Medulla oblongata (tissue), 1 donor: ENCODE measurements at regions not wholly inside any gene's neighbourhood (a gene's known extent, or its start where the extent isn't known, plus 50 kb on each side); places are given as distances from the start of the nearest gene placed in this dataset.

Experiments used
- DNase-seq: peaks from one replicate; pipeline ENCODE4 v3.0.0-alpha.2; 2015; ENCODE audit errors: extremely low spot score

DNA sequence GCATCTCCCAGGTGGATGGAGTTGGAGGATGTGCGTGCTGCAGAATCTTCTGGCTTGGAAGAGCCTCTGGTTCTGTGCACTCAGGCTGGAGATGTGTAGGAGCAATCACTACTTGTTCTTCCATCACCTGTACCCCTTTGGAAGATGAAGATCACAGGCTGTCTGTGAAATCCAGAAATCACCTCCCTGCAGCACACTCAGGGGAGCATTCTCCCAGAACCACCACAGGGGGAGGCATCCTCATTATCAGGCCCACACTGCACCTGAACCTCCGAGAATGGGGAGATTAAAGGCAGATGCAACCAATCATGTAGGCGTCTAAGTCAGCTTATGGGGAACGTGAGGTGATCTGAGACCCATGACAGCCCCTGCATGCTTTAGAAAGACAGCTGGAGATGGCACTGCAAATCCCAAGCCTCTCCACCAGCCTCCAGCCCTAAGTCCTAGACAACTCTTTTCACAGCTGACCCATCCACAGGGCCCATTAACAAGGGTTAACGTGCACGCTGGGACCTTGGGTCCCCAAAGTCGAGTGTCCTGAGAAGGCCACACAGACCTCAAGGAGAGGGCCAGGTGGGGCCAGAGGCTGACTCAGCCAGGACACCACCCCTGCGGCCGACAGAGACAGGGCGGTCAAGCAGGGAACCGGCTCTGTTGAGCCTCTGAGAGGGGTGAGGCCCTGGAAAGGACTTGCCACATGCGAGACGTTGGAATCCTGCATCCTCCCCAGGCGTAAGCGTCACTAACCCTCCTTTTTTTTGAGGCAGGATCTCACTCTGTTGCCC, 314.9 kb downstream of the EIPR1 start:
- no peak for DNase-seq

DNA sequence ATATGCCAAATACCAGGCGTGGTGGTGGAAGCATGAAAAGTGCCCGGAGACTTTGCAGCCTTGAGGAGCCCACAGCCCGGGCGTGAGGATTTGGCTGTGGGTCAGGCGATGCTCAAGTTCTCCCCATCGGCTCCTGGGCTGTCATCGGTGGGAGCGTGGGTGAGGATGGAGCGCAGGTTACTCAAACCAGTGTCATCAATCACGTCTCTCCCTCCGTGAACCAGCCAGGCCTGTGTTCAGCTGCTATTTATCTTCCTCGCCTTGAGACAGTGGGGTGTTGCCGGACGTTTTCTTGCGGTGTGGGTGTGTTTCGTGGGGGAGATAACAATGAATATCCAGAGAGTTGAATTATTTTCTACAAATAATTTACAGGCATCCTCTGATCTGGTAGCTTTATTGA, 317.6 kb downstream of the EIPR1 start:
- DNase-seq = no peak

- no peak for DNase-seq
Observed at GRCh38 chr2:3059141-3059925, 318.3 kb downstream of the EIPR1 start.

GRCh38 chr2:3054066-3054465, 323.6 kb downstream of the EIPR1 start:
- DNase-seq = no peak

- no peak for DNase-seq
Observed at GRCh38 chr2:3051266-3051665, 326.4 kb downstream of the EIPR1 start.

DNA sequence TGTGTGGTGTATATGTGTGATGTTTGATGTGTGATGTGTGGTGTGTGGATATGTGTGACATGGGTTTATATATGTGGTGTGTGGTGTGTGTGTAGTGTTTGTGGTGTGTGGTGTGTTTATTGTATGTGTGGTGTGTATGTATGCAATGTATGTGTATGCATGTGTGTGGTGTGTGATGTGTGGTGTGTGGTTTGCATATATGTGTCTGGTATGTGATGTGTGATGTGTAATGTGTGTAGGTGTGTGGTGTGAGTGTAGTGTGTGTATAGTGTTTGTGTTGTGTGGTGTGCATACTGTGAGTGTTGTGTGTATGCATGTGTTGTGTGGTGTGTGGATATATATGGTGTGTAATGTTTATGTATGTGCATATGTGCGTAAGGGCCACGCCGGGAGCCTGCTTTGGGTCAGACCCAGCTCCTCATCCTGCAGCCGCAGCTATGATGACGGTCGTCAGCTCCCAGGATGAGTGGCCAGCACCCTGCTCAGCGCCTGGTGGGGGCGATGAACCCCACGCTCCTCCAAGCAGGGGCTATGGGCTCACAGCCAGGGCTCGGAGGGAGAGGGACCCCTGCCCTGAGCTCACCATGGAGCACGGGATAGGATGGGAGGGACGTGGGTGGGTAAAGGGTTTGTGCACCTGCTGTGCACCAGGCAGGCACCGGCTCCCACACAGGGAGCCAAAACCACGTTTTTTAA, 331.3 kb downstream of the EIPR1 start:
- no peak for DNase-seq

DNA sequence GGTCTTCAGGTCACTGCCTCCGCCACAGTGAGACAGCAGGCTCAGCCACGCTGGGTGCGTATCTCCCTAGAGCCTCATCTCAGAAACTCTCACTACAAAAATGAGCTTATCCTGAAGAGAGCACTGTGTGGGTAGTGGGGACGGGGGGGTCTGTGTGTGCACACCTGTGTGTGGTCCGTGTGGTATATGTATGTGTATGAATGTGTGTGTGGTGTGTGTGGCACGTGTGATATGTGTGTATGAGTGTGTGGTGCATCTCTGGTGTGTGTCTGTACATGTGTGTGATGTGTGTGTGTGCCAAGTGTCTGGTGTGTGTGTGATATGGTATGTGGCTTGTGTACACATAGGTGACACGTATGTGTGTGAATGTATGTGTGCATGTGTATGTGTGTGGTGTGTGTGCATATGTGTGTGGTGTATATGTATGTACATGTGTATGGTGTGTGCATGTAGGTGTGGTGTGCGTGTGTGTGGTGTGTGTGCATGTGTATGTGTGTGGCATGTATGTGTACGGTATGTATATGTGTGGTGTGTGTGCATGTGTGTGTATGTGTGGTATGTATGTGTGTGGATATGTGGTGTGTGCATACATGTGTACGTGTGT, 332.2 kb downstream of the EIPR1 start:
- no peak for DNase-seq

DNA sequence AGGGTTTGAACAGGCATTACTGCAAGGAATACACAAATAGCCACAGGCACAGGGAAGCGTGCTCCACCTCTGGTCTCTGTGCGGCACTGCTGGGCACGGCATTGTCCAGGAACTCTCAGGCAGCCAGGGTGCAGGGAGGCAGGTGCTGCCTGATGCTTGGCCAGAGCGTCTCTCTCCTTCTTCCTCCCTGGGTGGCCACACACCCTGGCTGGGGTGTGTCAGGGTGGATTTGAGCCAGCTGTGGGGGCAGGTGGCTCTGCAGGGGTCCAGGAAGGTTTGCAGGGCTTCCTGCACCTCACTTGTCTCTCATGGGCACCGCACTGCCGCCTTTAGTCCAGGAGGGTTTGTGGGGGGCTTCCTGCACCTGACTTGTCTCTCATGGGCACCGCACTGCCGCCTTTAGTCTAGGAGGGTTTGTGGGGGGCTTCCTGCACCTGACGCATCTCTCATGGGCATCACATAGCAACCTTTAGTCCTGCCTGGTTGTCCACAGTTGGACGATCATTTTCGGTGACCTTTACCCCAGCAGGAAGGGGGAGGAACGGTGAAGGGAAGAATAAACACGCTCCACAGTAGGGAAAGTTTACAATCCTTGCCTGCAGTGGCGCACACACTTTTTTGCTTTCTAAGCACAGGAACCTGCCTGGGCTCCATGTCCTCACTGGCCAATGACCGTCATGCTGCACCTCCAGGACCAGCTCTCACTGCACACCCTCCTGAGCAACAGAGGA, 332.9 kb downstream of the EIPR1 start:
- no peak for DNase-seq

DNA sequence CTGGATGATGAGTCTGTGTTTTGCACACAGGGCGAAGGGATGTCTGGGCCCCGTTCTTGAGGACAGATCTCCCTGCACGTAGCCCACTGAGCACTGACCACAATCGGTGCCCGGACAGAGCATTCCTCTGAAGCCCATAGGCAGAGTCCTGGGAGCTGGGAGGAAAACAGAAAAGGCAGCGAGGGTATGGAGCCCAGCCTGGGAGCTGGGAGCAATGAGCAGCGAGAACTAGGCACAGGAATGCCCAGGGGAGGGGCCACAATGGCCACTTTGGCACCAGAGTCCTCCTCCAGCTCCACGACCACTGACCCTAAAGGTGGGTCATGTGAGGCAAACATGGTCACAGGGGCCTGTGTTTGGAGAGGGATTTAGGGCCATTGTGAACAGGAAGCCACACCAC, 333.9 kb downstream of the EIPR1 start:
- no peak for DNase-seq

DNA sequence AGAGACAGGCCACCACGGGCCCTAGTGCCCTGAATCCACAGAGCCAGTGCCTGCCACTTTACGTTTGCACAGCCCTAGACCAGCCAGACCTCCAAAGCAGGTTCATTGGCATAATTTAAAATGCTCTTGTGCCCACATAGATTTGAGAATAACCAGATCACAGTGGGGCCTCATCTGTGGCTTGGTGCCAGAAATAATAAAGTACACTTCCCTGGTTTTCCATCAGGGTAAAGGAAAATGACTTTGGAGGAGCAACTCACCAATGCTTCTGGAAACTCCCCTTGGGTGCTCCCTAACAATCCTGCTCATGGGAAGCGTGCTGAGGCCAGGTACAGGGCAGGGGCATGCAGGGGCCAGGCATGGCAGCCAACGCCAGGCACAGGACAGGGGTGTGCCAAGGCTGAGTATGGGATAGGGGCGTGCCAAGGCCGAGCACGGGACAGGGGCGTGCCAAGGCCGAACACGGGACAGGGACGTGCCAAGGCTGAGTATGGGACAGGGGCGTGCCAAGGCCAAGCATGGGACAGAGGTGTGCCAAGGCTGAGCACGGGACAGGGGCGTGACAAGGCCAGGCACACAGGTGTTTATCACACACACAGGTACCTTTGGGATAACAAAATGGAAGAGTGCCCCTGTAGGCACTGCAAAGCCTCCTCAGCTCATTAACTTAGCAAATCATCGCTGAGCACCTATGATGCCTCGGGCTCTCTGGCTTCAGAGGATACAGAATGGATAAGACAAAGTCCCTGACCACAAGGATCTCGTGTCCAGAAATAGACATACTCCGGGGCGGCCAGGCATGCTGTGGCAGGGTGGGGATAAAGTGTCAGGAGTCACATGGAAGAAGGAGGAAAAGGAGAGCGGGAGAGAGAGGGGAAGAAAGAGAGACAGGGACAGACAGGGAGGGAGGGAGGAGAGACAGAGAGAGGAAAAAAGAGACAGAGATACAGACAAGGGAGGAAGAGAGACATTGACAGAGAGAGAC, 334.7 kb downstream of the EIPR1 start:
- DNase-seq = no peak

DNA sequence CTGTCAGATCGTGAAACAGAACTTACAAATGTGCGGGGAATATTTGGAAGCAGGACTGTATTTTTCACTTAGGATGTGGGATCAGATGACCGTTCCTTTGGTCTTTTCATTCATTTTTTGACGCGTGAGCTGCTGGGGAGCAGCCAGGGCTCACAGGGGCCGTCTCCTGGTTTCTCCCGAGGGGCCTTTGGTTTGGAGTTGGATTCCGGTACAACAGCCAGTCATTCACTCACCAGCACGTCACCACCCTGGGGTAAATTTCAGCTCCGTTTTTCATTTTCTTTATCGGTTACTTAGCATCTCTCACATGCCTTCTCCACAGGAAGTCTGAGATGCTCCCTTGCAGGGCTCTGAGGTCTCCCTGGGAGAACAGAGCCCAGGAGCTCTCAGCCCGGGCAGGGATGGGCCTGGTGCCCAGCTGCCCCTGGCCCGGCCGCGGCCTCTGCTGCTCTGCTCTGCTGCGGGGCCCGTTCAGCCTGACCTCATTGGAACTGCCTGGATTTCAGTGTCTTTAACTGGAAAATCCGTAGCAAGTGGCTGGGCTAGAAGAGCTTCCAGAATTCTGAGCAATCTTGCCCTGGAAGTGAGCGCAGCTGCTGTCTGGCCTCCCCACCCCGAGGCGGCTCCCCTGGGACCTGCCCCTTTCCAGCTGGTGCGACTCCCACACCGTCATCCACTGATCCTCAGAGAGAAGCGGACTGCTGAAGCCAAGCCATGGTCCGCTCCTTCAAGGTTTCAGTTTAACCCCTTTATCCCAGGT, 335.6 kb downstream of the EIPR1 start:
- peak; percentile 3 for DNase-seq

DNA sequence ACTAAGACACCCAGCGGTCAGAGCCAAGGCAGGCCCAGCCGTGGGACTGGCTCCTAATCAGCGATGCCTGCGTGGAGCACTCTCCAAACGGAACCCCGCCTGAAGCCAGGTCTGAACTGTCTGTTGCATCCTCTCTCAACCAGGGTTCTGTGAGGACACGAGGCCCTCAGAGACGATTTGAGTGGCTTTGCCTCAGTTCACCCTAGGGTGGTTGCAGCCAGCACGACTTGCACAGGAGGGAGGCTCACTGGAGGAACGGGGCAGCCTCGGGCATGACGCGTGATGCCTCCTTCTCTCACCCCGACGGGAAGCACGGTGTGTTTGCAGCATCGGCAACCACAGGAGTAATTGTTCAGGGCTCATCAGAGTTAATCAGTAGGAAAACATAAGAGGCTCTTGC, 336.4 kb downstream of the EIPR1 start:
- no peak for DNase-seq

DNA sequence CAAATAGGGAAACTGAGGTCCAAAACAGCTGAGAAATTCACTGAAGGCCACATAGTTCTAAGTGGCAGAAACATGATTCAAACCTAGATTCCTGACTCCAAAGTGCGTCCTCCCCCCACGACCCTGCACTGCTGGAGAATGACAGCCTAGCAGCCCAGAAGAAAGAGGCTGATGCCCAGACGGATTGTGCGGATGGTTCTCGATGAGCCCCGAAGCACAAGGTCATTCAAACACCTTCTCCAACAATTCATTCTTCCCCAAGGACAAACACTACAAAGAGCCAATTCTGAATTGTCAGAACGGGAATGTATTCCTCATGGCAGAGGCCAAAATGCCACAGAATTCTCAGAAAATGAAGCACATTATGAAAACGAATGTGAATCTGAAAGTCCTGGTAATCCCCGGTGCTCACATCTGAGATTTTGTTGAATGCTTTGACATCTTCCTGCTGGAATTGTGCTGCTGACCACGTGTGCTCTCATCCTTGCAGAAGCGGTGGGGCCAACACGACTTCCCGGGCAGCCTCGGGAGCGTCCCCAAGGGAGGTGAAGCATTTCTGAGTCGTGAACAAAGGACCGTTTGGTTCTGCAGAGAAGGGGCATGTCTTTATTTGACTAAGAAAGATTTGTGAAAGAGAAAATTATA, 337.0 kb downstream of the EIPR1 start:
- DNase-seq = no peak

DNA sequence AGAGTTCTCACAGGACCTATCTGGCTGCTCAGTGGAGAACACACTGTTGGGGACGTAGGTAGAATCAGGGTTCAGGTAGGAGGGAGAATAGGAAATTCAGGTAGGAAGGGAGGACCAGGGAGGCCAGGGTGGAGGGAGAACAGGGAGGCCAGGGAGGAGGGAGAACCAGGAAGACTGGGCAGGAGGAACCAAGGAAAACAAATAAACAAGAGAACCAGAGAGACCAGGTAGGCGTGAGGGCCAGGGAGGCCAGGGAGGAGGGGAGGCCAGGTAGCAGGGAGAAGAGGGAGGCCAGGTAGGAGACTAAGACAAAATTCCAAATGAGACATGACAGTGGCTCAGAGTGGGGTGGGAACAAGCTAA, 337.6 kb downstream of the EIPR1 start:
- DNase-seq = no peak

DNA sequence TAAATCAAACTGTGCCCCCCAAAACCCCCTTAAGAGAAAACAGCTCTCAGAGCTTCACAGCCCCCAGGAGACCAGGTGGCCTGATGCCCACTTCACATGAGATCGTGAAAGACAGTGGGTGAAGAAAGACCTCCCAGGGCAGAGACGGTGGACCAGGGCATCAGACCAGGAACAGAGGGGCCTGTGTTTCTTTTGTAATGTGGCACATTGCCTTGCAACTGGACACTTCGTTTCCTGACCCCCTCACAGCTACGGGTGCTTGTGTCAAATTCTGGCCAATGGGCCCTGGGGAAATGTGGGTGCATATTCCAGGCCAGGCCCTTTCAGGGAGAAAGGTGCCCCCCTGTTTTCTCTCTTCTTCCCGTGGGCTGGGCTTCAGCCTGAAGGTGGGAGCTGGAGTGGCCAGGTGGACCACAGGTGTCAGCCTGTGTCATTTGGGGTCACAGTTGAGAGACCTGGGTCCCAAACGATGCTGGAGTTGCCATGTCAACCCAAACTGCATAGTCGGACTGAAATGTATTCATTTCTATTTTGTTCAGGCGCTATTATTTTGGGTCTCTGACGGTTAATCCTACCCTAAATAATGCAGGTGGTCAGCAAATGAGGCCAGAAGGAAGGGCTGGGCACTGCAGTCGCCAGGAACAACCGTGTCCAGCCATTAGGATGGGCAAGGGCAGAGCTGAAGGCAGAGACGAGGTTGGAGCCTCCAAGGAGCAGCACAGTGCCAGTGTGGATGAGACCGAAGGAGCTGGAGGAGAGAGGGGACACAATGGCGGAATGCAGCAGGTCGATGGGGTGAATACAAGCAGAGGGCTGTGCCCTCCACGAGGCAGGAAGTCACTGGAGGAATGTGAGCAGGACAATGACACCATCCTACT, 338.2 kb downstream of the EIPR1 start:
- no peak for DNase-seq

DNA sequence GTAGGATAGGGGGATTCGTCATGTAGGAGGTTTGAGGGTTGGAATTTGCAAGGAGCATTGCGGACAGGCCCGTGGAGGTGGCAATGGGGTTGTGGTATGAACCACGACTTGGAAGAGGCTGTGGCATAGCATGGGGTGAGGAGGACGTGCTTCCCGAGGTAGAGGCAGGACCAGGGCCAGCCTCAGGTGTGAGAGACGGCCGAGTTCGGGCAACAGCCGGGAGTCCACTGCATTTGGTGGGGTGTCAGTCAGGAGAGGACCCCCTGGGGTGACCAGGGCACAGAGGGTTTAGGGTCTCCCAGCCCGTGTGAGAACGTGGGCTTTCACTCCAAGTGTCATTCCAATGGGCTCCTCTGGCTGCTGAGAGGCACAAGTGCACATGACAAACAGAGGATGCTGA, 339.0 kb downstream of the EIPR1 start:
- DNase-seq = no peak

DNA sequence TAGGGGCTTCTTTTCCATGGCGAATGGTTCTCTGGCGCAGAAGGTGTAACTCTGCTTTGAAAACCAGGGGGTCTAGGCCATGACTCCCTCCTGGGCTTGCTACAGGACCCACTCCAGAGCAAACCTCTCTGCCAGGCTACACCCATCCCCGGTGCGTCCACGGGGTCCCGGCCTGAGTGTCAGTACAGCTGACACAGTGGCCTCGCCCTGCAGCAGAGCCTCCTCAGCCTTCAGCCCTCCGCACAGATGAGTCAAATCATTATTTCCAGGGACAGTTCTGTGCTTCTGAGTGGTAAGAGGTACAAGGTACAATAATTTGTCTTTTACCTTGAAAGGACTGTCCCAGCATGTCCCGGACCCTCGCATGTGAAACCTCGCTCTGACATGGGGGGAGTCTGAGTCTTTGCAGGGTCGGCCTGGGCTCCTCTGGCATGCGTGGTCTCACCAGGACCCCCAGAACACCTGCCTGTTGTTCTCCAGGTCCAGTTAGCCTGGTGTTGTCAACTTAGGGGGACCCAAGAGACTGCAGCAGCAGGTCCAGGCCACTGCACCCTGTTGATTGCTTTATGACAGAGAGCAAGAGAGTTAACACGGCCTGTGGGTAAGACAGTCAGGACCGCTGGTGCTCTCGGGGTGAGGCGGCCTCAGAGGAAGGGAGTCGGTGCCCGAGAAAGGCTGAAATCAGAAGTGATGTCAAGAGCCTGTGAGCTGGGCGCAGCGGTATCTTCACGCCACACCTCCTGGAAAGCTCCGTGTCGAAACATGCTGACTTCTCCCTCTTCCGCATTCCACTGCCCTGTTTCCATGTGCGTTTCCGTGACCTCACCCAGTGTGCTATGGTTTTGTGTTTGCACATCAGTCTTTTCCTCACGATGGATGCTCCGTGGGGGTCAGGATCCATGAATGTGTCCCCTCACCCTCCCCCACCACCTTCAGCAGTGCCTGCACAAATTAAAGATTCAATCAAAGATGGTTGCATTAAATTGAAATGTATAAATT, 340.1 kb downstream of the EIPR1 start:
- DNase-seq = no peak
